Mesendoderm (in vitro differentiated cells): ENCODE measurements at regions not wholly inside any gene's neighbourhood (a gene's known extent, or its start where the extent isn't known, plus 50 kb on each side); places are given as distances from the start of the nearest gene placed in this dataset.
A peak's percentile ranks its signal among the peaks of the same experiment; 100 is the strongest.

Source experiments
- DNase-seq: peaks from one replicate; pipeline ENCODE4 v3.0.0; 2013
- H2AK5ac ChIP-seq: 2 replicates; pipeline ENCODE4 v1.6.1; 2013; ENCODE audit warnings: low read length, inconsistent platforms
- H2BK120ac ChIP-seq: 2 replicates; pipeline ENCODE4 v1.6.1; 2013; ENCODE audit warnings: low read depth, mild to moderate bottlenecking, low read length, moderate library complexity, mixed read lengths
- H2BK15ac ChIP-seq: replicated peaks from 2 replicates; pipeline ENCODE4 v1.6.1; 2013; ENCODE audit warnings: low read depth, mild to moderate bottlenecking, moderate library complexity
- H2BK5ac ChIP-seq: 2 replicates; pipeline ENCODE4 v1.6.1; 2013; ENCODE audit warnings: low read length, inconsistent platforms
- H3K18ac ChIP-seq: 2 replicates; pipeline ENCODE4 v1.6.1; 2013; ENCODE audit warnings: mild to moderate bottlenecking, low read length, mixed read lengths
- H3K23ac ChIP-seq: one replicate; pipeline ENCODE4 v1.6.1; 2013; ENCODE audit warnings: low read length
- H3K27ac ChIP-seq: 2 replicates; pipeline ENCODE4 v1.5.1; 2013; ENCODE audit warnings: low read depth, mild to moderate bottlenecking, inconsistent platforms, low read length, moderate library complexity
- H3K27me3 ChIP-seq: 2 replicates; pipeline ENCODE4 v1.6.1; 2013; ENCODE audit warnings: low read length, control low read depth, mild to moderate bottlenecking, inconsistent platforms; ENCODE audit not compliant: insufficient read depth, poor library complexity
- H3K36me3 ChIP-seq: 2 replicates; pipeline ENCODE4 v1.6.1; 2013; ENCODE audit warnings: low read length, inconsistent platforms; ENCODE audit not compliant: control insufficient read depth, insufficient read depth
- H3K4ac ChIP-seq: one replicate; pipeline ENCODE4 v1.6.1; 2013; ENCODE audit warnings: low read depth, mild to moderate bottlenecking, low read length, moderate library complexity
- H3K4me1 ChIP-seq: 2 replicates; pipeline ENCODE4 v1.6.1; 2013; ENCODE audit warnings: low read depth, low read length, inconsistent platforms; ENCODE audit not compliant: control insufficient read depth
- H3K4me2 ChIP-seq: 2 replicates; pipeline ENCODE4 v1.6.1; 2013; ENCODE audit warnings: low read length
- H3K4me3 ChIP-seq: 2 replicates; pipeline ENCODE4 v1.5.1; 2013; ENCODE audit warnings: mild to moderate bottlenecking, low read length
- H3K56ac ChIP-seq: one replicate; pipeline ENCODE4 v1.6.1; 2013; ENCODE audit warnings: low read length
- H3K79me1 ChIP-seq: 2 replicates; pipeline ENCODE4 v1.6.1; 2013; ENCODE audit warnings: low read length, inconsistent platforms
- H3K79me2 ChIP-seq: 2 replicates; pipeline ENCODE4 v1.6.1; 2013; ENCODE audit warnings: mild to moderate bottlenecking, low read length; ENCODE audit not compliant: control insufficient read depth, insufficient read depth
- H3K9ac ChIP-seq: 2 replicates; pipeline ENCODE4 v1.6.1; 2013; ENCODE audit warnings: low read length, inconsistent platforms
- H4K5ac ChIP-seq: one replicate; pipeline ENCODE4 v1.6.1; 2013; ENCODE audit warnings: low read length
- H4K8ac ChIP-seq: one replicate; pipeline ENCODE4 v1.6.1; 2013; ENCODE audit warnings: low read depth, mild to moderate bottlenecking, control low read depth, low read length, moderate library complexity
- WGBS: extraction: QIAGEN DNeasy Blood & Tissue Kit; methylation state at CpG from one replicate; pipeline ENCODE4 v1.1.7; 2013; ENCODE audit warnings: low lambda C conversion rate, missing lambda C conversion rate; ENCODE audit not compliant: insufficient coverage; ENCODE audit errors: extremely low coverage; 5-methylcytosine and 5-hydroxymethylcytosine counted together

- Histone ChIP-seq H3K4me1 (no peaks in the 10 kb centered on the region), H2BK120ac (no peak overlapping the region), H3K4ac (no peak overlapping the region), H4K8ac (no peak overlapping the region), H3K56ac (no peak overlapping the region), H3K18ac (no peak overlapping the region), H3K36me3 (no peaks in the 10 kb centered on the region), H3K79me1 (no peaks in the 10 kb centered on the region), H3K9ac (no peak overlapping the region), H3K27ac (no peak overlapping the region), H4K5ac (no peak overlapping the region), H2BK5ac (no peak overlapping the region), H3K4me2 (no peak overlapping the region), H2AK5ac (no peak overlapping the region), H2BK15ac (no peak overlapping the region), H3K23ac (no peak overlapping the region), H3K79me2 (no peaks in the 10 kb centered on the region), H3K4me3 (no peak overlapping the region), H3K27me3 (no peaks in the 10 kb centered on the region)
- no peak for DNase-seq
- WGBS, result no CpG with 5 or more reads among the region's 3 CpGs
Measured at GRCh38 chr11:24375931-24376330, 120.9 kb upstream of the LUZP2 start.

GRCh38 chr11:24383137-24383536, 113.7 kb upstream of the LUZP2 start:
- Histone ChIP-seq H4K5ac (no peak overlapping the region), H3K4me2 (no peak overlapping the region)
- no CpG with 5 or more reads among the region's 2 CpGs for WGBS

GRCh38 chr11:24384240-24384639, 112.6 kb upstream of the LUZP2 start:
- no peaks in the 10 kb centered on the region for H3K36me3 ChIP-seq
- WGBS, result no CpG with 5 or more reads among the region's 3 CpGs
- DNase-seq, result no peak

More at GRCh38 chr11:24383137-24383536, 113.7 kb upstream of the LUZP2 start:
- DNase-seq, result no peak
- Histone ChIP-seq H3K56ac (no peak overlapping the region), H3K23ac (no peak overlapping the region), H3K79me2 (no peaks in the 10 kb centered on the region), H3K4me1 (no peaks in the 10 kb centered on the region), H3K9ac (no peak overlapping the region), H2AK5ac (no peak overlapping the region), H2BK120ac (no peak overlapping the region), H3K18ac (no peak overlapping the region), H2BK15ac (no peak overlapping the region), H3K36me3 (no peaks in the 10 kb centered on the region), H2BK5ac (no peak overlapping the region), H3K27ac (no peak overlapping the region), H3K4me3 (no peak overlapping the region), H3K27me3 (no peaks in the 10 kb centered on the region), H3K4ac (no peak overlapping the region), H3K79me1 (no peaks in the 10 kb centered on the region), H4K8ac (no peak overlapping the region)

GRCh38 chr11:24386546-24387397, 110.1 kb upstream of the LUZP2 start:
- H3K4ac ChIP-seq, result no peak overlapping the region
- no peak overlapping the region for H3K4me3 ChIP-seq
- peak; percentile 82 for DNase-seq
- no peak overlapping the region for H3K4me2 ChIP-seq
- H3K18ac ChIP-seq, result no peak overlapping the region
- no peak overlapping the region for H3K27ac ChIP-seq
- H3K9ac ChIP-seq, result no peak overlapping the region
- H3K27me3 ChIP-seq, result no peaks in the 10 kb centered on the region
- H2BK15ac ChIP-seq, result no peak overlapping the region
- WGBS, result no CpG with 5 or more reads among the region's 6 CpGs
- H4K8ac ChIP-seq, result no peak overlapping the region
- no peaks in the 10 kb centered on the region for H3K4me1 ChIP-seq
- H3K79me1 ChIP-seq, result no peaks in the 10 kb centered on the region
- H3K79me2 ChIP-seq, result no peaks in the 10 kb centered on the region
- H2BK120ac ChIP-seq, result no peak overlapping the region
- H3K23ac ChIP-seq, result no peak overlapping the region
- H3K56ac ChIP-seq, result no peak overlapping the region
- H2AK5ac ChIP-seq, result no peak overlapping the region
- H3K36me3 ChIP-seq, result no peaks in the 10 kb centered on the region
- H4K5ac ChIP-seq, result no peak overlapping the region
- no peak overlapping the region for H2BK5ac ChIP-seq

More at GRCh38 chr11:24384240-24384639, 112.6 kb upstream of the LUZP2 start:
- Histone ChIP-seq H2BK120ac (no peak overlapping the region), H2AK5ac (no peak overlapping the region), H3K23ac (no peak overlapping the region), H3K27me3 (no peaks in the 10 kb centered on the region), H3K4ac (no peak overlapping the region), H3K4me2 (no peak overlapping the region), H4K5ac (no peak overlapping the region), H2BK15ac (no peak overlapping the region), H3K9ac (no peak overlapping the region), H3K79me2 (no peaks in the 10 kb centered on the region), H3K4me1 (no peaks in the 10 kb centered on the region), H3K79me1 (no peaks in the 10 kb centered on the region), H4K8ac (no peak overlapping the region), H3K18ac (no peak overlapping the region), H3K27ac (no peak overlapping the region), H2BK5ac (no peak overlapping the region), H3K4me3 (no peak overlapping the region), H3K56ac (no peak overlapping the region)

- Histone ChIP-seq H3K79me2 (no peaks in the 10 kb centered on the region), H3K23ac (no peak overlapping the region), H3K36me3 (no peaks in the 10 kb centered on the region), H4K8ac (no peak overlapping the region), H3K4ac (no peak overlapping the region), H3K9ac (no peak overlapping the region), H2BK15ac (no peak overlapping the region), H3K4me1 (no peaks in the 10 kb centered on the region), H3K27me3 (no peaks in the 10 kb centered on the region), H2BK5ac (no peak overlapping the region), H3K4me2 (no peak overlapping the region), H3K56ac (no peak overlapping the region), H3K4me3 (no peak overlapping the region), H4K5ac (no peak overlapping the region), H3K27ac (no peak overlapping the region), H3K18ac (no peak overlapping the region), H3K79me1 (no peaks in the 10 kb centered on the region), H2BK120ac (no peak overlapping the region), H2AK5ac (no peak overlapping the region)
- no CpG with 5 or more reads among the region's 5 CpGs for WGBS
- no peak for DNase-seq
Measured at GRCh38 chr11:24389575-24389974, 107.3 kb upstream of the LUZP2 start.

GRCh38 chr11:24390016-24390415, 106.8 kb upstream of the LUZP2 start:
- no peak overlapping the region for H3K56ac ChIP-seq
- H3K9ac ChIP-seq, result no peak overlapping the region
- no peak overlapping the region for H2BK120ac ChIP-seq
- no peak overlapping the region for H3K4ac ChIP-seq
- no peak overlapping the region for H2AK5ac ChIP-seq
- no peak overlapping the region for H2BK5ac ChIP-seq
- H2BK15ac ChIP-seq, result no peak overlapping the region
- no peaks in the 10 kb centered on the region for H3K4me1 ChIP-seq
- no peak overlapping the region for H3K23ac ChIP-seq
- no peaks in the 10 kb centered on the region for H3K36me3 ChIP-seq
- no peaks in the 10 kb centered on the region for H3K27me3 ChIP-seq
- no peak overlapping the region for H4K8ac ChIP-seq
- H3K79me1 ChIP-seq, result no peaks in the 10 kb centered on the region
- no peak for DNase-seq
- no peak overlapping the region for H3K27ac ChIP-seq
- no peak overlapping the region for H3K4me2 ChIP-seq
- H3K4me3 ChIP-seq, result no peak overlapping the region
- H3K79me2 ChIP-seq, result no peaks in the 10 kb centered on the region
- no CpG with 5 or more reads among the region's 5 CpGs for WGBS
- no peak overlapping the region for H3K18ac ChIP-seq
- no peak overlapping the region for H4K5ac ChIP-seq
